ENCODE measurements at regions not wholly inside any gene's neighbourhood (a gene's known extent, or its start where the extent isn't known, plus 50 kb on each side); places are given as distances from the start of the nearest gene placed in this dataset.
"Not testable (repeated sequence)": the region's sequence is repeated elsewhere in the genome, so short reads cannot be mapped to it uniquely, and the experiment has no call there.

- no peak overlapping the region for H3K4me3 ChIP-seq (replicated peaks; ENCODE audit: insufficient read depth, low read length)
- no peaks in the 10 kb centered on the region for H3K27me3 ChIP-seq (ENCODE audit: insufficient read depth, poor library complexity, severe bottlenecking)
- no peak for TF ChIP-seq CTCF (IDR thresholded peaks at IDR 0.05; ENCODE audit: insufficient read depth, low read length)
- DNase-seq (ENCODE audit: low read depth in 1 of 2, low spot score in 1 of 2) = no peak
- no peak overlapping the region for H3K27ac ChIP-seq (replicated peaks)
Observed at GRCh38 chr9:64015136-64015535, 1269.9 kb downstream of the FOXD4L5 start.

GRCh38 chr9:64014386-64015091 lies 1270.5 kb downstream of the FOXD4L5 start:
- H3K27me3 ChIP-seq (ENCODE audit: insufficient read depth, poor library complexity, severe bottlenecking); H3K4me3 ChIP-seq (replicated peaks; ENCODE audit: insufficient read depth, low read length); DNase-seq (ENCODE audit: low read depth in 1 of 2, low spot score in 1 of 2); H3K27ac ChIP-seq (replicated peaks): not testable (repeated sequence)

- not testable (repeated sequence) for H3K4me3 ChIP-seq (replicated peaks; ENCODE audit: insufficient read depth, low read length); H3K27ac ChIP-seq (replicated peaks); H3K27me3 ChIP-seq (ENCODE audit: insufficient read depth, poor library complexity, severe bottlenecking); DNase-seq (ENCODE audit: low read depth in 1 of 2, low spot score in 1 of 2)
Observed at GRCh38 chr9:64013122-64013521, 1271.9 kb downstream of the FOXD4L5 start.

GRCh38 chr9:64012014-64012413 lies 1273.0 kb downstream of the FOXD4L5 start:
- H3K4me3 ChIP-seq (replicated peaks; ENCODE audit: insufficient read depth, low read length); DNase-seq (ENCODE audit: low read depth in 1 of 2, low spot score in 1 of 2); H3K27me3 ChIP-seq (ENCODE audit: insufficient read depth, poor library complexity, severe bottlenecking): not testable (repeated sequence)

GRCh38 chr9:63979741-63980140 lies 1305.3 kb downstream of the FOXD4L5 start:
- H3K27ac ChIP-seq (replicated peaks); H3K4me3 ChIP-seq (replicated peaks; ENCODE audit: insufficient read depth, low read length); H3K27me3 ChIP-seq (ENCODE audit: insufficient read depth, poor library complexity, severe bottlenecking): not testable (repeated sequence)

More at GRCh38 chr9:64012014-64012413, 1273.0 kb downstream of the FOXD4L5 start:
- H3K27ac ChIP-seq (replicated peaks) = not testable (repeated sequence)

More at GRCh38 chr9:63979741-63980140, 1305.3 kb downstream of the FOXD4L5 start:
- not testable (repeated sequence) for DNase-seq (ENCODE audit: low read depth in 1 of 2, low spot score in 1 of 2)

Data from HL-60 (cell line).